Coronary artery (tissue), 2 donors: ENCODE measurements at regions not wholly inside any gene's neighbourhood (a gene's known extent, or its start where the extent isn't known, plus 50 kb on each side); places are given as distances from the start of the nearest gene placed in this dataset.
"Not testable (repeated sequence)": the region's sequence is repeated elsewhere in the genome, so short reads cannot be mapped to it uniquely, and the experiment has no call there.

ENCODE experiments used
- DNase-seq: peaks from one replicate; pipeline ENCODE4 v3.0.0-alpha.2; 2017; ENCODE audit warnings: low spot score
- H3K27ac ChIP-seq, 2 donors: fragments of 200-600 bp; sonication (generic); one replicate each; pipeline ENCODE4 v1.5.1; 2016 to 2019
- H3K4me3 ChIP-seq: fragments of 200-600 bp; sonication (generic); 2 replicates; pipeline ENCODE4 v1.5.1; 2016; ENCODE audit warnings: mild to moderate bottlenecking, moderate library complexity
- CTCF ChIP-seq: fragments of 200-600 bp; sonication (generic); IDR thresholded peaks from one replicate; pipeline ENCODE4 v1.5.1; 2019; ENCODE audit warnings: antibody characterized with exemption

- no peak for TF ChIP-seq CTCF
- no peak overlapping the region for H3K27ac ChIP-seq
- H3K4me3 ChIP-seq, result no peak overlapping the region
- DNase-seq, result no peak
Observed at GRCh38 chr13:84737661-84738060, 855.4 kb upstream of the SLITRK1 start.

DNA sequence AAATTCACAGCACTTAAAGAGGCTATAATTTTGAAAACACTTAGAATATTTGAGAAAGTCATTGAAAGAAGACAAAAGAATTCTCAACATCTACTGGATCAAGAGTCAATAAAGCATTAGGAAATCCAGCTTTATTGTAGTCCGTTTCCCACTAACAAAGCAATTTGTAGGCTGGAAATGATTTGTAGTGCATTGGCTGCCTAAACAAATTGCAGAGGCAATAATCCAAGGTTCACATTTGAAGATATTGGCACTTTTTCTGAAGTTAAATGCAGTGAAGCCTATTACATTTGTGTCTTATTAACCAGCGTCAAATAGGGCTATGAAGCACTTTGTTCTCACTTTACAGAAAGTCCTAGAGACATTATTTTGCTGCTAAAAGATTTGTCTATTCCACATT is 848.1 kb upstream of the SLITRK1 start:
- DNase-seq, result no peak
- no peak for TF ChIP-seq CTCF
- Histone ChIP-seq H3K27ac (no peak overlapping the region), H3K4me3 (no peak overlapping the region)

- no peak for DNase-seq
- H3K4me3 ChIP-seq, result no peak overlapping the region
- TF ChIP-seq CTCF, result no peak
- no peak overlapping the region for H3K27ac ChIP-seq
Observed at GRCh38 chr13:84705982-84706710, 823.9 kb upstream of the SLITRK1 start.

- H3K4me3 ChIP-seq, result no peak overlapping the region
- TF ChIP-seq CTCF, result no peak
- no peak overlapping the region for H3K27ac ChIP-seq
- no peak for DNase-seq
Observed at GRCh38 chr13:84702174-84702573, 819.9 kb upstream of the SLITRK1 start.

DNA sequence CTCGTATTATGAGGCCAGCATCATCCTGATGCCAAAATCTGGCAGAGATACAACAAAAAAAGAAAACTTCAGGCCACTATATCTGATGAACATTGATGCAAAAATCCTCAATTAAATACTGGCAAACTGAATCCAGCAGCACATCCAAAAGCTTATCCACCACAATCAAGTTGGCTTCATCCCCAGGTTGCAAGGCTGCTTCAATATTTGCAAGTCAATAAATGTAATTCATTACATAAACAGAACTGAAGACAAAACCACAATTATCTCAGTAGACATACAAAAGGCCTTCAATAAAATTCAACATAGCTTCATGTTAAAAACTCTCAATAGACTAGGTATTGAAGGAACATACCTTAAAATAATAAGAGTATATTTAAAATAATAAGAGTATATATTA is 815.3 kb upstream of the SLITRK1 start:
- H3K4me3 ChIP-seq, DNase-seq, H3K27ac ChIP-seq: not testable (repeated sequence)

DNA sequence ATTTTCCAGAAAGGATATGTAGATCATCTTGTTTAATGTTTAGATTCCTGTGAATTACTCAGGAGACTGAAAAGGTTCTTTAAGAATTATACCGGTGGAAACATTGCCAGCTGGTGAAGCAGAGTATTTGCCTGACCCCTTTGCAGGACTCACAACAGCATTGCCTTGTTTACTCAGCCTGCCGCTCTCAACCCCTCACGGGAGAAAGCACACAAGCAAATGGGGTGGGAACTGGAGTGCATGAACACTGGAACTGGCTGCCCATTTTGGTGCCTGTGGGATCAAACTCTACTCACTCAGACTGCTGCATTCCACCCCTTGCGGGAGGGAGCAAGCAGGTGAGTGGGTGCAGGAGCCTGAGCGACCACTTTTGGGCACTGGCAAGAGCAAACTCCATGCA is 804.7 kb upstream of the SLITRK1 start:
- Histone ChIP-seq H3K4me3 (no peak overlapping the region), H3K27ac (no peak overlapping the region)
- no peak for TF ChIP-seq CTCF
- no peak for DNase-seq

DNA sequence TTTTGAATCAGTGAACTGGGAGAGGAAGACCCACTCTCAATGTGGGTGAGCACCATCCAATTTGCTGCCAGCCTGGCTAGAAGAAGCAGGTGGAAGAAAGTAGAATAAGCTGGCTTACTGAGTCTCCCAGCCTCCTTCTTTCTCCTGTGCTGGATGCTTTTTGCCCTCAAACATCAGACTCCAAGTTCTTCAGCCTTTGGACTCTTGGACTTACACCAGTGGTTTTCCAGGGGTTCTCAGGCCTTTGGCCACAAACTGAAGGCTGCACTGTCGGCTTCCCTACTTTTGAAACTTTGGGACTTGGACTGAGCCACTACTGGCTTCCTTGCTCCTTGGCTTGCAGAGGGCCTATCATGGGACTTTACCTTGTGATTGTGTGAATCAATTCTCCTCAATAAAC is 804.2 kb upstream of the SLITRK1 start:
- no peak for TF ChIP-seq CTCF

More for the DNA sequence above, 804.2 kb upstream of the SLITRK1 start:
- no peak overlapping the region for H3K27ac ChIP-seq
- H3K4me3 ChIP-seq, result no peak overlapping the region
- DNase-seq, result no peak
